Endodermal cell (in vitro differentiated cells): ENCODE measurements at regions not wholly inside any gene's neighbourhood (a gene's known extent, or its start where the extent isn't known, plus 50 kb on each side); places are given as distances from the start of the nearest gene placed in this dataset.
A peak's percentile ranks its signal among the peaks of the same experiment; 100 is the strongest.

ENCODE experiments used
- DNase-seq: peaks from one replicate; pipeline ENCODE4 v3.0.0-alpha.2; 2017
- H3K27ac ChIP-seq: 2 replicates; pipeline ENCODE4 v1.5.1; 2013; ENCODE audit warnings: mild to moderate bottlenecking, low read depth, low read length, moderate library complexity
- H3K27me3 ChIP-seq: 2 replicates; pipeline ENCODE4 v1.6.1; 2013; ENCODE audit warnings: mild to moderate bottlenecking, low read length, moderate library complexity; ENCODE audit not compliant: insufficient read depth, control insufficient read depth, poor library complexity, severe bottlenecking
- H3K36me3 ChIP-seq: 2 replicates; pipeline ENCODE4 v1.7.0; 2013; ENCODE audit warnings: mild to moderate bottlenecking, low read length, moderate library complexity; ENCODE audit not compliant: control insufficient read depth, insufficient read depth
- H3K4me1 ChIP-seq: one replicate; pipeline ENCODE4 v1.7.0; 2013; ENCODE audit warnings: low read length; ENCODE audit not compliant: control insufficient read depth, insufficient read depth
- H3K4me3 ChIP-seq: 2 replicates; pipeline ENCODE4 v1.5.1; 2013; ENCODE audit warnings: mild to moderate bottlenecking, low read length, moderate library complexity
- H3K9ac ChIP-seq: 2 replicates; pipeline ENCODE4 v1.6.1; 2013; ENCODE audit warnings: mild to moderate bottlenecking, low read length, moderate library complexity; ENCODE audit not compliant: poor library complexity, severe bottlenecking; ENCODE audit errors: extremely low read depth
- H3K9me3 ChIP-seq: 2 replicates; pipeline ENCODE4 v1.6.1; 2013; ENCODE audit warnings: mild to moderate bottlenecking, low read length, moderate library complexity; ENCODE audit not compliant: control insufficient read depth
- H3K27ac Mint-ChIP-seq: 2 replicates; pipeline ENCODE4 v1.8.0; 2020; ENCODE audit warnings: mixed read lengths
- H3K27me3 Mint-ChIP-seq: 2 replicates; pipeline ENCODE4 v1.8.0; 2021; ENCODE audit warnings: mild to moderate bottlenecking, mixed read lengths; ENCODE audit not compliant: insufficient read depth
- H3K36me3 Mint-ChIP-seq: 2 replicates; pipeline ENCODE4 v1.8.0; 2020; ENCODE audit warnings: low read depth, mixed read lengths
- H3K4me1 Mint-ChIP-seq: 2 replicates; pipeline ENCODE4 v1.8.0; 2020; ENCODE audit warnings: mixed read lengths
- H3K4me3 Mint-ChIP-seq: 2 replicates; pipeline ENCODE4 v1.8.0; 2020; ENCODE audit warnings: mild to moderate bottlenecking, moderate library complexity, mixed read lengths
- H3K9me3 Mint-ChIP-seq: 2 replicates; pipeline ENCODE4 v1.8.0; 2020; ENCODE audit warnings: mild to moderate bottlenecking, mixed read lengths
- WGBS, 2 experiments: methylation state at CpG; one replicate each; pipeline versions ENCODE4 v1.1.5 to v1.1.7; 2013; ENCODE audit warnings: missing lambda C conversion rate in 2 of 2, mixed read lengths in 1 of 2; ENCODE audit not compliant: insufficient coverage in 1 of 2, insufficient read length in 1 of 2; 5-methylcytosine and 5-hydroxymethylcytosine counted together
- TF ChIP-seq, protein P1 (sequence below): fragments of 200-600 bp; sonication (generic); conservative IDR thresholded peaks from 2 replicates; pipeline ENCODE4 v1.5.0; 2021; ENCODE audit warnings: antibody characterized with exemption, mild to moderate bottlenecking

DNA sequence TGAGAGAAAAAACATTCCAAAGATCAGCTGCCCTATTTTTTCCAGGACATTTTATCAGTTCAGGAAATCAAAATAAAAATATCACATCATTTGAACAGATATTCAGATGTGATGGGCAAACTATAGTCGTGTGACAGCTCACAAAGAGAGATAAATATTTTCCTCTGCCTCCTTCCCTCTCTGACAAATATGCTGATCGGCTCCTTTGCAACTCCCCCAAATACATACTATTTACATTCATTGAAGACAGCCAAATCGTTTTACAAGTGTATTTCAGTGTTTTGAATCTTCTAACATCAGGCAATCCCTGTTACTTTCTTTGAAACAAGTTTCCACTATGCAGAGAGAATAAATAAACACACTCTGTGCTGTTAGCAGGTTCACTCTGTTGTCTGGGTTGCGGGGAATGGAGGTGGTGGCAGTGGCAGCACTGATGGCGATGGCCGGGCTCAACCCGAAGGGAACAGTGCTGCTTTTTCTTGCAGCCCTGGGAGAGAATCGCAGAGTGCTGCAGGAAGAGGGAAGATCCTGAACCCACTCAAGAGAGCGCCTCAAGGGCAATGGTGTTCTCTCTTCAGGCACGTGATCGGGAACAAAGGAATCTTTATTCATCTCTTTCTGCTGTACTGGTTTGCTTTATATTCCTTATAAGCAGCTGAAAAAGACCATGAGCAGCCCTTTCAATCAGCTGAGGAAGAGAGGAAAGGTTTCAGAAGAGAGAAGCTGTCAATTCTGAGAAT is 142.5 kb downstream of the PHLDA1 start:
- TF ChIP-seq, protein P1, sequence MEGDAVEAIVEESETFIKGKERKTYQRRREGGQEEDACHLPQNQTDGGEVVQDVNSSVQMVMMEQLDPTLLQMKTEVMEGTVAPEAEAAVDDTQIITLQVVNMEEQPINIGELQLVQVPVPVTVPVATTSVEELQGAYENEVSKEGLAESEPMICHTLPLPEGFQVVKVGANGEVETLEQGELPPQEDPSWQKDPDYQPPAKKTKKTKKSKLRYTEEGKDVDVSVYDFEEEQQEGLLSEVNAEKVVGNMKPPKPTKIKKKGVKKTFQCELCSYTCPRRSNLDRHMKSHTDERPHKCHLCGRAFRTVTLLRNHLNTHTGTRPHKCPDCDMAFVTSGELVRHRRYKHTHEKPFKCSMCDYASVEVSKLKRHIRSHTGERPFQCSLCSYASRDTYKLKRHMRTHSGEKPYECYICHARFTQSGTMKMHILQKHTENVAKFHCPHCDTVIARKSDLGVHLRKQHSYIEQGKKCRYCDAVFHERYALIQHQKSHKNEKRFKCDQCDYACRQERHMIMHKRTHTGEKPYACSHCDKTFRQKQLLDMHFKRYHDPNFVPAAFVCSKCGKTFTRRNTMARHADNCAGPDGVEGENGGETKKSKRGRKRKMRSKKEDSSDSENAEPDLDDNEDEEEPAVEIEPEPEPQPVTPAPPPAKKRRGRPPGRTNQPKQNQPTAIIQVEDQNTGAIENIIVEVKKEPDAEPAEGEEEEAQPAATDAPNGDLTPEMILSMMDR, result no peak
- H3K9ac ChIP-seq, result no peak overlapping the region
- Mint-ChIP-seq H3K9me3 (no peaks in the 10 kb centered on the region), H3K4me3 (no peak overlapping the region), H3K36me3 (no peaks in the 10 kb centered on the region), H3K27ac (peak overlapping the region; percentile 77), H3K4me1 (peaks cover 42% of the 10 kb centered on the region), H3K27me3 (no peaks in the 10 kb centered on the region)
- peak; percentile 77 for DNase-seq
- H3K36me3 ChIP-seq, result no peaks in the 10 kb centered on the region
- H3K27me3 ChIP-seq, result no peaks in the 10 kb centered on the region
- WGBS, 2 experiments, result 33 to 54% methylated on average over 7 to 11 of the region's 11 CpGs
- H3K4me1 ChIP-seq, result peaks cover 8% of the 10 kb centered on the region
- H3K4me3 ChIP-seq, result no peak overlapping the region
- H3K9me3 ChIP-seq, result no peaks in the 10 kb centered on the region
- H3K27ac ChIP-seq, result peak overlapping the region; percentile 79

DNA sequence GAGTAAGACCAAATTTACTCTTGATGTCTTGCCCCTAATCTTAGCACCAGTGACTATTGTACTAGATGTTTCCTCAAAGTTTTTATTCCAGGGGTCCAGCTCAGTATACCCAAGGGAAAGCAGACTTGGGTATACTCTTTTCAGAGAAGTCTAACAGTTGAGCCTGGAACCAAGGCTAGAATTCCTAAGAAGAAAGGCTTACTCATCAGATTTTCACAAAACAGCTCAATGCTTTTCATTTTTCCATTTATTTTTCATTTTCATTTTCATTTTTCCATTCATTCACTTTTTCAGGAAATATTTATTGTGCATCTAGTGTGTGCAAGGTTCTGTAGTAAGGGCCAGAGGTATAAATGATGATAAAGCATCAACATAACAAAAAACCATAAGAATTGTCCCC is 143.2 kb downstream of the PHLDA1 start:
- no peaks in the 10 kb centered on the region for H3K9me3 ChIP-seq
- Mint-ChIP-seq H3K4me1 (peaks cover 46% of the 10 kb centered on the region), H3K36me3 (no peaks in the 10 kb centered on the region), H3K27me3 (no peaks in the 10 kb centered on the region), H3K27ac (no peak overlapping the region), H3K4me3 (no peak overlapping the region), H3K9me3 (no peaks in the 10 kb centered on the region)
- TF ChIP-seq, protein P1, result no peak
- H3K9ac ChIP-seq, result no peak overlapping the region
- H3K4me1 ChIP-seq, result peaks cover 7% of the 10 kb centered on the region
- no peak overlapping the region for H3K4me3 ChIP-seq
- no peak for DNase-seq
- H3K27me3 ChIP-seq, result no peaks in the 10 kb centered on the region
- no peak overlapping the region for H3K27ac ChIP-seq
- H3K36me3 ChIP-seq, result no peaks in the 10 kb centered on the region

DNA sequence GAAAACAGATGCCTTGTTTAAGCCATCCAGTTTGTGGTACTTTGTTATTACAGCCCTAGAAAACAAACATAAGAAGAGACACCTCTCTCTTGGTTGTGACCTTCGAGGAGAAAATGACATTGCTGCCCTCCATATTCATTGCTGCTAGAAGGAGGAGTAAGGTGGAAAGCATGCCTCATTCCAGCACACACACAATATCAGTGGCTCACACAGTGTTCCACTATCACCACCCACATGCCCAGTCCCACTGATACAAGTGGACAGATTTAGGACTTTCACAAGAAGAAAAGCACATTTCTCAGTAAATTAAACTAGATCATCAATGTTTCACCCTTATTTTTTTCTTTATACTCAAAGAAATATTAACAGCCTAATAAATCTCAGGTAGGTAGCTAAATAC is 143.6 kb downstream of the PHLDA1 start:
- Histone ChIP-seq H3K9me3 (no peaks in the 10 kb centered on the region), H3K27me3 (no peaks in the 10 kb centered on the region), H3K4me3 (no peak overlapping the region), H3K27ac (no peak overlapping the region), H3K4me1 (peaks cover 3% of the 10 kb centered on the region), H3K9ac (no peak overlapping the region), H3K36me3 (no peaks in the 10 kb centered on the region)
- no peak for DNase-seq
- no peaks in the 10 kb centered on the region for H3K27me3 Mint-ChIP-seq
- TF ChIP-seq, protein P1, result no peak
- no peaks in the 10 kb centered on the region for H3K9me3 Mint-ChIP-seq
- H3K4me3 Mint-ChIP-seq, result no peak overlapping the region
- WGBS, 2 experiments, result 100% methylated on average over 1 of the region's 1 CpG; no CpG with 5 or more reads in 1 of the 2 experiments
- no peaks in the 10 kb centered on the region for H3K36me3 Mint-ChIP-seq
- no peak overlapping the region for H3K27ac Mint-ChIP-seq
- H3K4me1 Mint-ChIP-seq, result peaks cover 45% of the 10 kb centered on the region
